Uterus (tissue), 2 donors: ENCODE measurements at regions not wholly inside any gene's neighbourhood (a gene's known extent, or its start where the extent isn't known, plus 50 kb on each side); places are given as distances from the start of the nearest gene placed in this dataset.

ENCODE experiments used
- POLR2A ChIP-seq, 2 donors: fragments of 450-650 bp; IDR thresholded peaks; one replicate each; pipeline ENCODE4 v1.6.1; 2016; ENCODE audit warnings: antibody characterized with exemption in 2 of 2, mild to moderate bottlenecking in 1 of 2, moderate library complexity in 1 of 2
- TF ChIP-seq, protein P1 (sequence below), 4 experiments: fragments of 200-600 bp in 2 of 4; fragments of 450-650 bp in 2 of 4; sonication (generic) in 2 of 4; IDR thresholded peaks; one replicate each; pipeline ENCODE4 v1.5.1; 2016 to 2019; ENCODE audit warnings: antibody characterized with exemption in 4 of 4, mild to moderate bottlenecking in 2 of 4, moderate library complexity in 1 of 4

DNA sequence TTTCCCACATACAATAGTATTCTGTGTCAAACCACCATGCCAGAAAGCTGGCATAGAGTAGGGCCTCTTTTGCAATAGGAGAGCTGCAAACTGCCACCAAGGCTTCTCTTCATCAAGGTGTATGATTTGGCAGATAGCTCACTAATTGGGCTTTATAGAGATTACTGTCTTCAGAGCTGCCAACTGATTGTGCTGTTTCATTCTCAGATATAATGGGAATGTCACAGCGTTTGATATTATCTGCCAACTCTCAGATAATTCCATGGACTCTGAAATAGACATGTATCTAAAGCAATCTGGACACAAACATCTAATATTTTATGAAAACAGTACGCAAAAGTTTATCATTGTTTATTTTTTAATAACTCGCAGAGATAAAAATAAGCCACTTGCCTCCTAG, 1289.1 kb downstream of the STIM2 start:
- TF ChIP-seq, protein P1, sequence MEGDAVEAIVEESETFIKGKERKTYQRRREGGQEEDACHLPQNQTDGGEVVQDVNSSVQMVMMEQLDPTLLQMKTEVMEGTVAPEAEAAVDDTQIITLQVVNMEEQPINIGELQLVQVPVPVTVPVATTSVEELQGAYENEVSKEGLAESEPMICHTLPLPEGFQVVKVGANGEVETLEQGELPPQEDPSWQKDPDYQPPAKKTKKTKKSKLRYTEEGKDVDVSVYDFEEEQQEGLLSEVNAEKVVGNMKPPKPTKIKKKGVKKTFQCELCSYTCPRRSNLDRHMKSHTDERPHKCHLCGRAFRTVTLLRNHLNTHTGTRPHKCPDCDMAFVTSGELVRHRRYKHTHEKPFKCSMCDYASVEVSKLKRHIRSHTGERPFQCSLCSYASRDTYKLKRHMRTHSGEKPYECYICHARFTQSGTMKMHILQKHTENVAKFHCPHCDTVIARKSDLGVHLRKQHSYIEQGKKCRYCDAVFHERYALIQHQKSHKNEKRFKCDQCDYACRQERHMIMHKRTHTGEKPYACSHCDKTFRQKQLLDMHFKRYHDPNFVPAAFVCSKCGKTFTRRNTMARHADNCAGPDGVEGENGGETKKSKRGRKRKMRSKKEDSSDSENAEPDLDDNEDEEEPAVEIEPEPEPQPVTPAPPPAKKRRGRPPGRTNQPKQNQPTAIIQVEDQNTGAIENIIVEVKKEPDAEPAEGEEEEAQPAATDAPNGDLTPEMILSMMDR (IDR thresholded peaks at IDR 0.05): no peak
- TF ChIP-seq POLR2A (IDR thresholded peaks at IDR 0.05): no peak
